ENCODE measurements at regions not wholly inside any gene's neighbourhood (a gene's known extent, or its start where the extent isn't known, plus 50 kb on each side); places are given as distances from the start of the nearest gene placed in this dataset.

- no peak for DNase-seq (ENCODE audit: low spot score in 2 of 2)
- Histone ChIP-seq H3K9me3 (no peaks in the 10 kb centered on the region), H3K27ac (no peak overlapping the region), H3K27me3 (no peaks in the 10 kb centered on the region), H3K4me1 (no peaks in the 10 kb centered on the region), H3K4me3 (no peak overlapping the region), H3K36me3 (no peaks in the 10 kb centered on the region)
- TF ChIP-seq POLR2A (IDR thresholded peaks at IDR 0.05) (no peak), CTCF (IDR thresholded peaks at IDR 0.05) (no peak), EP300 (IDR thresholded peaks at IDR 0.05) (no peak)
- WGBS, 2 donors = 71 to 81% methylated on average over 3 of the region's 3 CpGs
These were observed 109.4 kb upstream of the FAM9C start for GRCh38 chrX:13153796-13154195.

GRCh38 chrX:13152518-13153185 lies 108.2 kb upstream of the FAM9C start:
- peak overlapping the region in 1 of 4 donors; percentile 71 for H3K27ac ChIP-seq
- no peaks in the 10 kb centered on the region for H3K9me3 ChIP-seq
- TF ChIP-seq POLR2A (IDR thresholded peaks at IDR 0.05) (no peak), CTCF (IDR thresholded peaks at IDR 0.05) (no peak), EP300 (IDR thresholded peaks at IDR 0.05) (no peak)
- H3K4me1 ChIP-seq = no peaks in the 10 kb centered on the region
- no peak for DNase-seq (ENCODE audit: low spot score in 2 of 2)
- H3K4me3 ChIP-seq = no peak overlapping the region
- no peaks in the 10 kb centered on the region for H3K36me3 ChIP-seq
- 76% methylated on average over 7 of the region's 7 CpGs for WGBS, 2 donors
- H3K27me3 ChIP-seq = no peaks in the 10 kb centered on the region

GRCh38 chrX:13151828-13152517 lies 107.6 kb upstream of the FAM9C start:
- TF ChIP-seq CTCF (IDR thresholded peaks at IDR 0.05) (no peak), EP300 (IDR thresholded peaks at IDR 0.05) (no peak), POLR2A (IDR thresholded peaks at IDR 0.05) (no peak)
- Histone ChIP-seq H3K9me3 (no peaks in the 10 kb centered on the region), H3K27me3 (no peaks in the 10 kb centered on the region), H3K4me1 (no peaks in the 10 kb centered on the region), H3K36me3 (no peaks in the 10 kb centered on the region), H3K4me3 (no peak overlapping the region), H3K27ac (peak overlapping the region in 3 of 4 donors; percentile 19 to 71 (median 71))
- DNase-seq (ENCODE audit: low spot score in 2 of 2) = no peak
- 47 to 62% methylated on average over 8 of the region's 8 CpGs for WGBS, 2 donors

GRCh38 chrX:13149702-13150350 lies 105.4 kb upstream of the FAM9C start:
- no peak overlapping the region for H3K4me3 ChIP-seq
- no peaks in the 10 kb centered on the region for H3K36me3 ChIP-seq
- no peaks in the 10 kb centered on the region for H3K4me1 ChIP-seq
- no peak for TF ChIP-seq EP300 (IDR thresholded peaks at IDR 0.05)
- TF ChIP-seq POLR2A (IDR thresholded peaks at IDR 0.05) = no peak
- no peak for TF ChIP-seq CTCF (IDR thresholded peaks at IDR 0.05)
- WGBS, 2 donors = 68 to 86% methylated on average over 5 of the region's 5 CpGs
- no peaks in the 10 kb centered on the region for H3K27me3 ChIP-seq
- H3K9me3 ChIP-seq = no peaks in the 10 kb centered on the region
- DNase-seq (ENCODE audit: low spot score in 2 of 2) = no peak
- no peak overlapping the region for H3K27ac ChIP-seq

GRCh38 chrX:13147733-13148132 lies 103.3 kb upstream of the FAM9C start:
- Histone ChIP-seq H3K4me3 (no peak overlapping the region), H3K9me3 (no peaks in the 10 kb centered on the region), H3K27ac (no peak overlapping the region)

More at GRCh38 chrX:13147733-13148132, 103.3 kb upstream of the FAM9C start:
- DNase-seq (ENCODE audit: low spot score in 2 of 2) = no peak
- H3K36me3 ChIP-seq = no peaks in the 10 kb centered on the region
- H3K27me3 ChIP-seq = no peaks in the 10 kb centered on the region
- TF ChIP-seq CTCF (IDR thresholded peaks at IDR 0.05) = no peak
- no peak for TF ChIP-seq POLR2A (IDR thresholded peaks at IDR 0.05)
- TF ChIP-seq EP300 (IDR thresholded peaks at IDR 0.05) = no peak
- no peaks in the 10 kb centered on the region for H3K4me1 ChIP-seq
